ENCODE measurements at regions not wholly inside any gene's neighbourhood (a gene's known extent, or its start where the extent isn't known, plus 50 kb on each side); places are given as distances from the start of the nearest gene placed in this dataset.

- WGBS (ENCODE audit: insufficient coverage), result 84% methylated on average over 5 of the region's 5 CpGs
- Histone ChIP-seq H3K4me2 (replicated peaks; ENCODE audit: low read depth, low read length, poor library complexity, severe bottlenecking) (no peak overlapping the region), H3K79me2 (ENCODE audit: control insufficient read depth, insufficient read depth, low read length) (no peaks in the 10 kb centered on the region), H4K20me1 (ENCODE audit: control insufficient read depth, insufficient read depth, low read length, poor library complexity, severe bottlenecking) (no peaks in the 10 kb centered on the region), H2AFZ (ENCODE audit: insufficient read depth, low read depth, low read length, poor library complexity, severe bottlenecking) (no peak overlapping the region), H3K9me3 (ENCODE audit: control extremely low read depth in 1 of 3, control insufficient read depth in 2 of 3, insufficient read depth in 1 of 3, low read length in 2 of 3) (peaks cover 0 to 11% (median 0%) of the 10 kb centered on the region in 3 donors), H3K4me3 (ENCODE audit: control extremely low read depth in 1 of 5, extremely low read depth in 1 of 5, insufficient read depth in 1 of 5, low read depth in 2 of 5, low read length in 4 of 5) (no peak overlapping the region), H3K27me3 (replicated peaks in 1 of 4; ENCODE audit: control extremely low read depth in 1 of 4, control insufficient read depth in 3 of 4, insufficient read depth in 4 of 4, low read length in 3 of 4) (no peaks in the 10 kb centered on the region), H3K4me1 (ENCODE audit: control insufficient read depth in 2 of 2, insufficient read depth in 2 of 2, low read length in 2 of 2) (no peaks in the 10 kb centered on the region), H3K9ac (ENCODE audit: low read length) (no peak overlapping the region), H3K36me3 (replicated peaks in 1 of 2; ENCODE audit: control extremely low read depth in 1 of 2, control insufficient read depth in 1 of 2, extremely low read depth in 1 of 2, insufficient read depth in 2 of 2, low read length in 1 of 2) (no peaks in the 10 kb centered on the region), H3K27ac (ENCODE audit: low read length in 2 of 2) (no peak overlapping the region)
- no peak overlapping the region for H3K4me3 Mint-ChIP-seq
- H3K27ac Mint-ChIP-seq, result no peak overlapping the region
- TF ChIP-seq EZH2 (IDR thresholded peaks at IDR 0.05; ENCODE audit: borderline replicate concordance, insufficient read depth, low read depth, low read length, poor library complexity, severe bottlenecking) (no peak), CTCF (IDR thresholded peaks at IDR 0.05) (no peak)
- POLR2A ChIA-PET, result no interaction called here
- intact Hi-C loops (cut with micrococcal nuclease), result no loop called here
- ATAC-seq (ENCODE audit: low read depth), result no peak
- peaks cover 15% of the 10 kb centered on the region for H3K27me3 Mint-ChIP-seq
- H3K4me1 Mint-ChIP-seq, result no peaks in the 10 kb centered on the region
- CTCF ChIA-PET, result no interaction called here
- DNase-seq, result no peak
- no peaks in the 10 kb centered on the region for H3K9me3 Mint-ChIP-seq (ENCODE audit: insufficient read depth)
Measured at GRCh38 chr10:125274961-125275360, 114.6 kb upstream of the CTBP2 start.

- WGBS (ENCODE audit: insufficient coverage), result 90% methylated on average over 2 of the region's 8 CpGs
- POLR2A ChIA-PET, result no interaction called here
- no peak for TF ChIP-seq EZH2 (IDR thresholded peaks at IDR 0.05; ENCODE audit: borderline replicate concordance, insufficient read depth, low read depth, low read length, poor library complexity, severe bottlenecking)
- TF ChIP-seq CTCF (IDR thresholded peaks at IDR 0.05), result no peak
Measured at GRCh38 chr10:125273023-125273422, 112.7 kb upstream of the CTBP2 start.

More at GRCh38 chr10:125273023-125273422, 112.7 kb upstream of the CTBP2 start:
- H3K27ac ChIP-seq (ENCODE audit: low read length in 2 of 2), result no peak overlapping the region
- no peaks in the 10 kb centered on the region for H3K27me3 ChIP-seq (replicated peaks in 1 of 4; ENCODE audit: control extremely low read depth in 1 of 4, control insufficient read depth in 3 of 4, insufficient read depth in 4 of 4, low read length in 3 of 4)
- intact Hi-C loops (cut with micrococcal nuclease), result no loop called here
- H3K4me1 Mint-ChIP-seq, result no peaks in the 10 kb centered on the region
- no peaks in the 10 kb centered on the region for H3K4me1 ChIP-seq (ENCODE audit: control insufficient read depth in 2 of 2, insufficient read depth in 2 of 2, low read length in 2 of 2)
- CTCF ChIA-PET, result no interaction called here
- DNase-seq, result no peak
- H3K36me3 ChIP-seq (replicated peaks in 1 of 2; ENCODE audit: control extremely low read depth in 1 of 2, control insufficient read depth in 1 of 2, extremely low read depth in 1 of 2, insufficient read depth in 2 of 2, low read length in 1 of 2), result no peaks in the 10 kb centered on the region
- no peak overlapping the region for H3K9ac ChIP-seq (ENCODE audit: low read length)
- no peak for ATAC-seq (ENCODE audit: low read depth)
- H3K79me2 ChIP-seq (ENCODE audit: control insufficient read depth, insufficient read depth, low read length), result no peaks in the 10 kb centered on the region
- H3K4me3 ChIP-seq (ENCODE audit: control extremely low read depth in 1 of 5, extremely low read depth in 1 of 5, insufficient read depth in 1 of 5, low read depth in 2 of 5, low read length in 4 of 5), result no peak overlapping the region
- no peak overlapping the region for H3K27ac Mint-ChIP-seq
- H4K20me1 ChIP-seq (ENCODE audit: control insufficient read depth, insufficient read depth, low read length, poor library complexity, severe bottlenecking), result no peaks in the 10 kb centered on the region
- no peak overlapping the region for H3K4me2 ChIP-seq (replicated peaks; ENCODE audit: low read depth, low read length, poor library complexity, severe bottlenecking)
- no peak overlapping the region for H3K4me3 Mint-ChIP-seq
- H2AFZ ChIP-seq (ENCODE audit: insufficient read depth, low read depth, low read length, poor library complexity, severe bottlenecking), result no peak overlapping the region
- H3K9me3 ChIP-seq (ENCODE audit: control extremely low read depth in 1 of 3, control insufficient read depth in 2 of 3, insufficient read depth in 1 of 3, low read length in 2 of 3), result peaks cover 0 to 11% (median 0%) of the 10 kb centered on the region in 3 donors
- no peaks in the 10 kb centered on the region for H3K9me3 Mint-ChIP-seq (ENCODE audit: insufficient read depth)
- peaks cover 15% of the 10 kb centered on the region for H3K27me3 Mint-ChIP-seq

Data from B cell (primary cell).